ENCODE measurements at regions not wholly inside any gene's neighbourhood (a gene's known extent, or its start where the extent isn't known, plus 50 kb on each side); places are given as distances from the start of the nearest gene placed in this dataset.

GRCh38 chr5:99004960-99005359 is 76.2 kb upstream of the CHD1 start:
- TF ChIP-seq EP300 (IDR thresholded peaks at IDR 0.05): no peak
- no peak for TF ChIP-seq CTCF (IDR thresholded peaks at IDR 0.05)
